H1 (cell line): ENCODE measurements at regions not wholly inside any gene's neighbourhood (a gene's known extent, or its start where the extent isn't known, plus 50 kb on each side); places are given as distances from the start of the nearest gene placed in this dataset.

Source experiments
- EGR1 ChIP-seq: IDR thresholded peaks from 2 replicates; pipeline ENCODE4 v1.6.1; 2011; ENCODE audit warnings: low read depth, low read length, borderline replicate concordance

- no peak for TF ChIP-seq EGR1
Measured at GRCh38 chr3:28056806-28057205, 184.6 kb upstream of the CMC1 start (continued).
